ENCODE measurements at regions not wholly inside any gene's neighbourhood (a gene's known extent, or its start where the extent isn't known, plus 50 kb on each side); places are given as distances from the start of the nearest gene placed in this dataset.

DNA sequence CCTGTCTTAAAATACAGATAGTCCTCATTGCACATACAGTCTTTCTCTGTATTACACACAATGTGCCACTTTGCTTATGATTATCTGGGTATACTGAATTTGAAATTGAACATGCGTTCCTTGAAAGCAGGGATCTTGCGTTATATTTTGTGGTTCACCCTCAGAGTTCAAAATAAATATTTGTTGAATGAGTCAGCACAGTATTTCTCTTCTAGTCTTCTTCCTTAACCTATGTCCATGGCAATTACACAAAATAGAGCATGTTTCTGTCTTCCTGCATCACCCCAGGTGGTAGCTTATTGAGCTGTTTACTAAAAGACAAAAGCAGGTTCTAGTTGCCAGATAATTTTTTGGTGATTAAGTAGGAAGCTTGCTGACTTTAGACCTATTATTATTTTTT lies 272.9 kb upstream of the FERMT1 start:
- no peaks in the 10 kb centered on the region for H3K9me3 ChIP-seq (ENCODE audit: control insufficient read depth in 2 of 3, insufficient read depth in 1 of 3, low read length in 3 of 3)
- H3K27me3 ChIP-seq (ENCODE audit: control insufficient read depth, insufficient read depth, low read length) = no peaks in the 10 kb centered on the region
- H3K4me1 ChIP-seq (ENCODE audit: control insufficient read depth in 2 of 3, insufficient read depth in 2 of 3, low read depth in 1 of 3, low read length in 3 of 3) = no peaks in the 10 kb centered on the region
- H3K9ac ChIP-seq (ENCODE audit: low read length in 3 of 3) = no peak overlapping the region
- FAIRE-seq (no peak), DNase-seq (no peak)
- intact Hi-C loops (cut with DNase I) = no loop called here
- H3K27ac ChIP-seq (ENCODE audit: low read depth in 2 of 2, low read length in 2 of 2) = no peak overlapping the region
- H3K4me3 ChIP-seq (ENCODE audit: low read length in 3 of 3) = no peak overlapping the region
- TF ChIP-seq, protein P1, sequence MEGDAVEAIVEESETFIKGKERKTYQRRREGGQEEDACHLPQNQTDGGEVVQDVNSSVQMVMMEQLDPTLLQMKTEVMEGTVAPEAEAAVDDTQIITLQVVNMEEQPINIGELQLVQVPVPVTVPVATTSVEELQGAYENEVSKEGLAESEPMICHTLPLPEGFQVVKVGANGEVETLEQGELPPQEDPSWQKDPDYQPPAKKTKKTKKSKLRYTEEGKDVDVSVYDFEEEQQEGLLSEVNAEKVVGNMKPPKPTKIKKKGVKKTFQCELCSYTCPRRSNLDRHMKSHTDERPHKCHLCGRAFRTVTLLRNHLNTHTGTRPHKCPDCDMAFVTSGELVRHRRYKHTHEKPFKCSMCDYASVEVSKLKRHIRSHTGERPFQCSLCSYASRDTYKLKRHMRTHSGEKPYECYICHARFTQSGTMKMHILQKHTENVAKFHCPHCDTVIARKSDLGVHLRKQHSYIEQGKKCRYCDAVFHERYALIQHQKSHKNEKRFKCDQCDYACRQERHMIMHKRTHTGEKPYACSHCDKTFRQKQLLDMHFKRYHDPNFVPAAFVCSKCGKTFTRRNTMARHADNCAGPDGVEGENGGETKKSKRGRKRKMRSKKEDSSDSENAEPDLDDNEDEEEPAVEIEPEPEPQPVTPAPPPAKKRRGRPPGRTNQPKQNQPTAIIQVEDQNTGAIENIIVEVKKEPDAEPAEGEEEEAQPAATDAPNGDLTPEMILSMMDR (IDR thresholded peaks at IDR 0.05; ENCODE audit: borderline replicate concordance, extremely low read depth, insufficient read depth) = no peak
- no peaks in the 10 kb centered on the region for H3K36me3 ChIP-seq (ENCODE audit: control insufficient read depth in 2 of 3, insufficient read depth in 3 of 3, low read length in 3 of 3)

DNA sequence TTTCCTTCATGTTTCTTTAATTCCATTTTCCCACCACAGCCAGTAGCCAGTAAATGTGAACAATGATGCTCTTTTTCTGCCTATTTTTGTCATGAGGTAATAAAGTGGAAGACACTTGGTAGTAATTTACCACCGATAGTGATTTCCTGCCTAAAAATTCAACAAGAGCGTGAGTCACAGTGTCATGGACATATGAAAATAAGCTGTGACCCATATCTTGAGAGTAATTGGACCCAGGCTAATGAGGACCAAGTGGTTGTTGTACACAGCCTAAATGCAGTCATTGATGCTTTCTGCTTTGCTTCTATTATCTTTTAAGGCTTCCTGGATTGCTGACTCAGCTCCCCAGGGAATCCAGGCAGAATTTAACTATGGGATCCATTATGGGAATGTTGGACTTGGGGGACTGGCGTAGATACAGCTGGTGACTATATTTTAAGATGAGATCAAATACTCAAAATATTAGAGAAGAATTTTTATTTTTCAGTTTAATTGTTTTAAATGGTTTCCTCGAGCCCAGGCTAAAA lies 265.9 kb upstream of the FERMT1 start:
- no peak for FAIRE-seq
- no peak overlapping the region for H3K4me3 ChIP-seq (ENCODE audit: low read length in 3 of 3)
- TF ChIP-seq, protein P1 (IDR thresholded peaks at IDR 0.05; ENCODE audit: borderline replicate concordance, extremely low read depth, insufficient read depth) = no peak

DNA sequence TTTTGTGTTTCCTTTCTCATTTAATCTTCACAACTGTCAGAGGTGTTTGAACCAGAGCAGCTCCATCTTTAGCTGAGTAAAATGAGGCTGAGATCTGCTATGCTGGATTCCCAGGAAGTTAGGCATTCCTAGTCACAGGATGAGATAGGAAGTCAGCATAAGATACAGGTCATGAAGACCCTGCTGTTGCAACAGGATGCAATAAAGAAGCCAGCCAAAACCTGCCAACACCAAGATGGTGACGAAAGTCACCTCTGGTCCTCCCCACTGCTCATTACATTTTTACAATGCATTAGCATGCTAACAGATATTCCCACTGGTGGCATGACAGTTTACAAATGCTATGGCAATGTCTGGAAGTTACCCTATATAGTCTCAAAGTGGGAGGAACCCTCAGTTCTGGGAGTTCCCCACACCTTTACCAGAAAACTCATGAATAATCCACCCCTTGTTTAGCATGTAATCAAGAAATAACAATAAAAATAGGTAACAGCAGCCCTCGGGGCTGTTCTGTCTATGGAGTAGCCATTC lies 262.2 kb upstream of the FERMT1 start:
- DNase-seq (no peak), FAIRE-seq (no peak)
- H3K4me3 ChIP-seq (ENCODE audit: low read length in 3 of 3) = no peak overlapping the region
- TF ChIP-seq, protein P1 (IDR thresholded peaks at IDR 0.05; ENCODE audit: borderline replicate concordance, extremely low read depth, insufficient read depth) = no peak
- H3K9ac ChIP-seq (ENCODE audit: low read length in 3 of 3) = no peak overlapping the region
- H3K27me3 ChIP-seq (ENCODE audit: control insufficient read depth, insufficient read depth, low read length) = no peaks in the 10 kb centered on the region
- H3K36me3 ChIP-seq (ENCODE audit: control insufficient read depth in 2 of 3, insufficient read depth in 3 of 3, low read length in 3 of 3) = no peaks in the 10 kb centered on the region
- no peak overlapping the region for H3K27ac ChIP-seq (ENCODE audit: low read depth in 2 of 2, low read length in 2 of 2)
- no peaks in the 10 kb centered on the region for H3K4me1 ChIP-seq (ENCODE audit: control insufficient read depth in 2 of 3, insufficient read depth in 2 of 3, low read depth in 1 of 3, low read length in 3 of 3)
- intact Hi-C loops (cut with DNase I) = no loop called here
- H3K9me3 ChIP-seq (ENCODE audit: control insufficient read depth in 2 of 3, insufficient read depth in 1 of 3, low read length in 3 of 3) = no peaks in the 10 kb centered on the region

More for the DNA sequence above, 265.9 kb upstream of the FERMT1 start:
- H3K4me1 ChIP-seq (ENCODE audit: control insufficient read depth in 2 of 3, insufficient read depth in 2 of 3, low read depth in 1 of 3, low read length in 3 of 3) = no peaks in the 10 kb centered on the region
- H3K27me3 ChIP-seq (ENCODE audit: control insufficient read depth, insufficient read depth, low read length) = no peaks in the 10 kb centered on the region
- H3K27ac ChIP-seq (ENCODE audit: low read depth in 2 of 2, low read length in 2 of 2) = no peak overlapping the region
- no peak for DNase-seq
- H3K9ac ChIP-seq (ENCODE audit: low read length in 3 of 3) = no peak overlapping the region
- intact Hi-C loops (cut with DNase I) = no loop called here
- H3K9me3 ChIP-seq (ENCODE audit: control insufficient read depth in 2 of 3, insufficient read depth in 1 of 3, low read length in 3 of 3) = no peaks in the 10 kb centered on the region
- H3K36me3 ChIP-seq (ENCODE audit: control insufficient read depth in 2 of 3, insufficient read depth in 3 of 3, low read length in 3 of 3) = no peaks in the 10 kb centered on the region

- H3K9me3 ChIP-seq (ENCODE audit: control insufficient read depth in 2 of 3, insufficient read depth in 1 of 3, low read length in 3 of 3) = no peaks in the 10 kb centered on the region
- TF ChIP-seq, protein P1 (IDR thresholded peaks at IDR 0.05; ENCODE audit: borderline replicate concordance, extremely low read depth, insufficient read depth) = no peak
- no peak for FAIRE-seq
These were observed 261.6 kb upstream of the FERMT1 start for GRCh38 chr20:6384380-6384779.

More at GRCh38 chr20:6384380-6384779, 261.6 kb upstream of the FERMT1 start:
- no peak overlapping the region for H3K9ac ChIP-seq (ENCODE audit: low read length in 3 of 3)
- H3K36me3 ChIP-seq (ENCODE audit: control insufficient read depth in 2 of 3, insufficient read depth in 3 of 3, low read length in 3 of 3) = no peaks in the 10 kb centered on the region
- no peaks in the 10 kb centered on the region for H3K4me1 ChIP-seq (ENCODE audit: control insufficient read depth in 2 of 3, insufficient read depth in 2 of 3, low read depth in 1 of 3, low read length in 3 of 3)
- no peak overlapping the region for H3K4me3 ChIP-seq (ENCODE audit: low read length in 3 of 3)
- no peak overlapping the region for H3K27ac ChIP-seq (ENCODE audit: low read depth in 2 of 2, low read length in 2 of 2)
- H3K27me3 ChIP-seq (ENCODE audit: control insufficient read depth, insufficient read depth, low read length) = no peaks in the 10 kb centered on the region
- DNase-seq = no peak
- intact Hi-C loops (cut with DNase I) = no loop called here
